MM.1S (cell line): ENCODE measurements at regions not wholly inside any gene's neighbourhood (a gene's known extent, or its start where the extent isn't known, plus 50 kb on each side); places are given as distances from the start of the nearest gene placed in this dataset.

ENCODE experiments used
- DNase-seq: peaks from one replicate; pipeline ENCODE4 v3.0.0-alpha.2; 2015
- H2AFZ ChIP-seq: fragments of 300-600 bp; sonication (generic); 2 replicates; pipeline ENCODE4 v1.6.0; 2016; ENCODE audit warnings: antibody characterized with exemption, low read length
- H3F3A ChIP-seq: fragments of 300-600 bp; sonication (generic); 2 replicates; pipeline ENCODE4 v1.6.1; 2016; ENCODE audit warnings: mild to moderate bottlenecking, antibody characterized with exemption, low read length, moderate library complexity, mixed read lengths; ENCODE audit not compliant: insufficient read depth
- H3K27ac ChIP-seq: fragments of 300-600 bp; sonication (generic); 2 replicates; pipeline ENCODE4 v1.5.1; 2016; ENCODE audit warnings: mild to moderate bottlenecking, low read length
- H3K27me3 ChIP-seq: fragments of 300-600 bp; sonication (generic); replicated peaks from 2 replicates; pipeline ENCODE4 v1.6.0; 2016; ENCODE audit warnings: low read length; ENCODE audit not compliant: insufficient read depth
- H3K36me3 ChIP-seq: fragments of 300-600 bp; sonication (generic); replicated peaks from 2 replicates; pipeline ENCODE4 v1.6.1; 2016; ENCODE audit warnings: mild to moderate bottlenecking, low read length, mixed read lengths; ENCODE audit not compliant: insufficient read depth
- H3K4me1 ChIP-seq: fragments of 300-600 bp; sonication (generic); 2 replicates; pipeline ENCODE4 v1.6.1; 2016; ENCODE audit warnings: low read length, mixed read lengths
- H3K4me2 ChIP-seq: fragments of 300-600 bp; sonication (generic); 2 replicates; pipeline ENCODE4 v1.6.0; 2016; ENCODE audit warnings: low read depth, low read length
- H3K4me3 ChIP-seq: fragments of 300-600 bp; sonication (generic); 2 replicates; pipeline ENCODE4 v1.5.1; 2016; ENCODE audit warnings: low read length, mixed read lengths
- H3K79me2 ChIP-seq: fragments of 300-600 bp; sonication (generic); 2 replicates; pipeline ENCODE4 v1.6.1; 2016; ENCODE audit warnings: mixed run types, low read length, mixed read lengths
- H3K9ac ChIP-seq: fragments of 300-600 bp; sonication (generic); 2 replicates; pipeline ENCODE4 v1.6.1; 2016; ENCODE audit warnings: low read length, mixed read lengths
- H3K9me2 ChIP-seq: fragments of 300-600 bp; sonication (generic); replicated peaks from 2 replicates; pipeline ENCODE4 v1.6.1; 2016; ENCODE audit warnings: mild to moderate bottlenecking, low read length, mixed read lengths; ENCODE audit not compliant: insufficient read depth
- H3K9me3 ChIP-seq: fragments of 300-600 bp; sonication (generic); replicated peaks from 2 replicates; pipeline ENCODE4 v1.6.1; 2016; ENCODE audit warnings: mild to moderate bottlenecking, low read length, mixed read lengths; ENCODE audit not compliant: insufficient read depth
- H4K20me1 ChIP-seq: fragments of 300-600 bp; sonication (generic); 2 replicates; pipeline ENCODE4 v1.6.1; 2016; ENCODE audit warnings: mild to moderate bottlenecking, low read length, moderate library complexity, mixed read lengths; ENCODE audit not compliant: insufficient read depth
- EZH2 ChIP-seq: fragments of 300-600 bp; sonication (generic); optimal IDR thresholded peaks from 2 replicates; pipeline ENCODE3; 2017; ENCODE audit warnings: low read depth, mild to moderate bottlenecking, antibody characterized with exemption, low read length, mixed read lengths
- EZH2phosphoT487 ChIP-seq: fragments of 300-600 bp; sonication (generic); IDR thresholded peaks from 2 replicates; pipeline ENCODE4 v1.6.1; 2018; ENCODE audit warnings: antibody characterized with exemption, low read length
- TF ChIP-seq, protein P1 (sequence below): fragments of 300-600 bp; sonication (generic); IDR thresholded peaks from 2 replicates; pipeline ENCODE4 v1.5.1; 2016; ENCODE audit warnings: antibody characterized with exemption, low read length, mixed read lengths

DNA sequence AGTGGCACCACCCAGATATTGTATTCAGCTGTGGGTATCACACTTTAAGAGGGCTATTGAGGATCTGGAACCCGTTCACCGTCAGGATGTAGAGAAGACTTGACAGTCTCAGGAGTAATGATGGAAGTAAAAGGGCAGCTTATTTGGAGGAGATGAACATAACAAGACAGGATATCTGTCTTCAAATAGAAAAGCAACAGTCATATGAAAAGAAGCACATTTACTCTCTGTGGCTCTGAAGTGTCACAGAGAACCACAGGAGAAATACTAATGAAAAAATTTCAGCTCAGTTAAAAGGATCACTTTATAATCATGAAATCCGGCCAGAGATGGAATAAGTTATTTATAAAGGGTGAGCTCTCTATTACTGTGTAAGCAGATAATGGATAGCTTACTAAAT lies 200.8 kb downstream of the FAM76B start:
- H3F3A ChIP-seq = no peaks in the 10 kb centered on the region
- no peak overlapping the region for H3K27ac ChIP-seq
- no peak overlapping the region for H3K4me3 ChIP-seq
- no peak for TF ChIP-seq EZH2phosphoT487
- no peak for TF ChIP-seq EZH2
- TF ChIP-seq, protein P1, sequence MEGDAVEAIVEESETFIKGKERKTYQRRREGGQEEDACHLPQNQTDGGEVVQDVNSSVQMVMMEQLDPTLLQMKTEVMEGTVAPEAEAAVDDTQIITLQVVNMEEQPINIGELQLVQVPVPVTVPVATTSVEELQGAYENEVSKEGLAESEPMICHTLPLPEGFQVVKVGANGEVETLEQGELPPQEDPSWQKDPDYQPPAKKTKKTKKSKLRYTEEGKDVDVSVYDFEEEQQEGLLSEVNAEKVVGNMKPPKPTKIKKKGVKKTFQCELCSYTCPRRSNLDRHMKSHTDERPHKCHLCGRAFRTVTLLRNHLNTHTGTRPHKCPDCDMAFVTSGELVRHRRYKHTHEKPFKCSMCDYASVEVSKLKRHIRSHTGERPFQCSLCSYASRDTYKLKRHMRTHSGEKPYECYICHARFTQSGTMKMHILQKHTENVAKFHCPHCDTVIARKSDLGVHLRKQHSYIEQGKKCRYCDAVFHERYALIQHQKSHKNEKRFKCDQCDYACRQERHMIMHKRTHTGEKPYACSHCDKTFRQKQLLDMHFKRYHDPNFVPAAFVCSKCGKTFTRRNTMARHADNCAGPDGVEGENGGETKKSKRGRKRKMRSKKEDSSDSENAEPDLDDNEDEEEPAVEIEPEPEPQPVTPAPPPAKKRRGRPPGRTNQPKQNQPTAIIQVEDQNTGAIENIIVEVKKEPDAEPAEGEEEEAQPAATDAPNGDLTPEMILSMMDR = no peak
- H3K27me3 ChIP-seq = no peaks in the 10 kb centered on the region
- no peak overlapping the region for H2AFZ ChIP-seq
- H3K36me3 ChIP-seq = no peaks in the 10 kb centered on the region
- no peaks in the 10 kb centered on the region for H3K9me2 ChIP-seq
- no peaks in the 10 kb centered on the region for H3K79me2 ChIP-seq
- DNase-seq = no peak
- H3K9ac ChIP-seq = no peak overlapping the region
- H3K4me2 ChIP-seq = no peak overlapping the region
- H3K4me1 ChIP-seq = no peaks in the 10 kb centered on the region
- no peaks in the 10 kb centered on the region for H4K20me1 ChIP-seq
- H3K9me3 ChIP-seq = no peaks in the 10 kb centered on the region

GRCh38 chr11:95586661-95587060 lies 202.9 kb downstream of the FAM76B start:
- H3K9me3 ChIP-seq = no peaks in the 10 kb centered on the region
- H3K27me3 ChIP-seq = no peaks in the 10 kb centered on the region
- H3K27ac ChIP-seq = no peak overlapping the region
- no peaks in the 10 kb centered on the region for H3K9me2 ChIP-seq
- no peaks in the 10 kb centered on the region for H4K20me1 ChIP-seq
- no peaks in the 10 kb centered on the region for H3K79me2 ChIP-seq
- no peaks in the 10 kb centered on the region for H3F3A ChIP-seq
- no peaks in the 10 kb centered on the region for H3K4me1 ChIP-seq
- H3K36me3 ChIP-seq = no peaks in the 10 kb centered on the region
- no peak for DNase-seq
- no peak overlapping the region for H3K4me3 ChIP-seq
- H3K4me2 ChIP-seq = no peak overlapping the region
- TF ChIP-seq EZH2 = no peak
- TF ChIP-seq EZH2phosphoT487 = no peak
- TF ChIP-seq, protein P1 = no peak
- H3K9ac ChIP-seq = no peak overlapping the region
- no peak overlapping the region for H2AFZ ChIP-seq

DNA sequence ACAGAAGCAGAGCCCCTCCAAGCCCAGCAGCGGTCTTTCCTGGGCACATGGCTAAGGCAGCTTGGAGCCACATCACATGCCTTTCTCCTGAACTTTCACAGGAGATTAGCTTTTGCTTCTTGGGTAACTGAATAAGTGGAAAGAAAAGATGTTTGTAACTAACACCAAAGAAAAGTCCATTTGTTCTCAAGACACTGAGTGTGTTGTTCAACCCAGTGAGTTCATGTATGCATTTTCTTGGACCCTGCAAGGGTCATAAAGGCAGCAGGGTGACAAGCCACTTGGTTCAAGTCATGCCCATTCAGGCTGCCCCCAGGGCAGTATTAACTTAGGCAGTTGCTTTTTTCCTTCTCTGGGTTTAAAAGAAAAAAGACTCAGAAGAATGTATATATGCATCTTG lies 203.4 kb downstream of the FAM76B start:
- no peaks in the 10 kb centered on the region for H3K27me3 ChIP-seq
- no peaks in the 10 kb centered on the region for H3K79me2 ChIP-seq
- H4K20me1 ChIP-seq = no peaks in the 10 kb centered on the region
- H3K9ac ChIP-seq = no peak overlapping the region
- no peaks in the 10 kb centered on the region for H3K9me3 ChIP-seq
- no peak for DNase-seq
- no peak overlapping the region for H3K4me3 ChIP-seq
- H3F3A ChIP-seq = no peaks in the 10 kb centered on the region
- H3K9me2 ChIP-seq = no peaks in the 10 kb centered on the region
- no peak overlapping the region for H3K4me2 ChIP-seq
- no peak overlapping the region for H2AFZ ChIP-seq
- TF ChIP-seq EZH2phosphoT487 (no peak), EZH2 (no peak)
- TF ChIP-seq, protein P1 = no peak
- H3K36me3 ChIP-seq = no peaks in the 10 kb centered on the region
- H3K27ac ChIP-seq = no peak overlapping the region
- H3K4me1 ChIP-seq = no peaks in the 10 kb centered on the region

DNA sequence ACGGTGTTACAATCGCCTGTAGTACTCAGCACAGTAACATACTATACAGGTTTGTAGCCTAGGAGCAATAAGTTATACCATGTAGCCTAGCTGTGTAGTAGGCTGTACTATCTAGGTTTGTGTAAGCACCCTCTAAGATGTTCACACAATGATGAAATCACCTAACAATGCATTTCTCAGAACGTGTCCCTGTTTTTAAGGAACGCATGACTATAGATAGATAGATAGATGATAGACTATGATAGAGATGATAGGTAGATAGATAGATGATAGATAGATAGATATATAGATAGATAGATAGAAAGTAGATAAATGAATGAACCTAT lies 203.9 kb downstream of the FAM76B start:
- no peak overlapping the region for H3K9ac ChIP-seq
- no peak overlapping the region for H2AFZ ChIP-seq
- no peaks in the 10 kb centered on the region for H3K36me3 ChIP-seq
- no peak overlapping the region for H3K4me3 ChIP-seq
- DNase-seq = no peak
- no peaks in the 10 kb centered on the region for H3K9me3 ChIP-seq
- no peaks in the 10 kb centered on the region for H3K27me3 ChIP-seq
- no peaks in the 10 kb centered on the region for H3K79me2 ChIP-seq
- H3K4me2 ChIP-seq = no peak overlapping the region
- H3K27ac ChIP-seq = no peak overlapping the region
- no peaks in the 10 kb centered on the region for H3K9me2 ChIP-seq
- TF ChIP-seq EZH2 (no peak), EZH2phosphoT487 (no peak)
- TF ChIP-seq, protein P1 = no peak
- H4K20me1 ChIP-seq = no peaks in the 10 kb centered on the region
- H3F3A ChIP-seq = no peaks in the 10 kb centered on the region
- no peaks in the 10 kb centered on the region for H3K4me1 ChIP-seq
